Hepatocyte (in vitro differentiated cells): ENCODE measurements at regions not wholly inside any gene's neighbourhood (a gene's known extent, or its start where the extent isn't known, plus 50 kb on each side); places are given as distances from the start of the nearest gene placed in this dataset.

ENCODE experiments used
- EZH2 ChIP-seq: fragments of 200-600 bp; sonication (generic); IDR thresholded peaks from 2 replicates; pipeline ENCODE4 v1.6.1; 2016; ENCODE audit warnings: antibody characterized with exemption, mild to moderate bottlenecking, borderline replicate concordance
- EZH2phosphoT487 ChIP-seq: fragments of 200-600 bp; sonication (generic); IDR thresholded peaks from one replicate; pipeline ENCODE4 v1.6.1; 2018; ENCODE audit warnings: antibody characterized with exemption, mild to moderate bottlenecking, low read depth, moderate library complexity; ENCODE audit not compliant: unreplicated experiment, severe bottlenecking
- TF ChIP-seq, protein P1 (sequence below): fragments of 200-600 bp; sonication (generic); IDR thresholded peaks from 2 replicates; pipeline ENCODE4 v1.5.1; 2016; ENCODE audit warnings: antibody characterized with exemption, mild to moderate bottlenecking; ENCODE audit not compliant: poor library complexity

DNA sequence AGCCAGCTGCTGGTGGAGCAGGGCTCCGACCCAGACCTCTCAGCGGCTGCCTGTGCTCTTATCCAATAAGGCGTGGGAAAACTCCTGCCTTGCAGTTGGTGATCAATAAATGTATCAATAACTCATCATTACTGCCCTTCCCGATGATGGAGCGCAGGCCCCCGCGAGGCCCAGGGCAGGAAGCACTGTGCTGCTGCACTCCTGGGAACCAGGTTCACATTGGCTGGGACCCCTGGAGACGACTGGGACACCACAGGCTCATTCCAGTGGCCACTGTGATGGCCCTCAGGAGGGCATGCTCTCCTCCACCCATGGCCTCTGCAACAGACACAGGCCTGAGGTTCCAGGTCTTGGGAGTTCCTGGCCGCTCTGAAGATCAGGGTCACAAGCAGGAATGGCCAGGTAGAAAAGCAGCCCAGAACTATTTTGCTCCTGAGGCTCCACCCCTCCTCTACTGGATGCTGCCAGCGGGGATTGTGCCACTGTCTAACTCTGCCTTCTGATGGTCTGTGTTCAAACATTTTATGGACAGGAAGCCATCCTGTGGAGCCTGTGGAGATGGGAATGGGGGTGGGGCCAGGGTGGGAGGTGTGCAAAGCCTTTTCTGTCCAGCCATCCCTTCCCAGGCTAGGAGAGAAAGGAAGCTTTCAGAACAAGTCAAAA lies 287.4 kb upstream of the ZMIZ1 start:
- TF ChIP-seq, protein P1, sequence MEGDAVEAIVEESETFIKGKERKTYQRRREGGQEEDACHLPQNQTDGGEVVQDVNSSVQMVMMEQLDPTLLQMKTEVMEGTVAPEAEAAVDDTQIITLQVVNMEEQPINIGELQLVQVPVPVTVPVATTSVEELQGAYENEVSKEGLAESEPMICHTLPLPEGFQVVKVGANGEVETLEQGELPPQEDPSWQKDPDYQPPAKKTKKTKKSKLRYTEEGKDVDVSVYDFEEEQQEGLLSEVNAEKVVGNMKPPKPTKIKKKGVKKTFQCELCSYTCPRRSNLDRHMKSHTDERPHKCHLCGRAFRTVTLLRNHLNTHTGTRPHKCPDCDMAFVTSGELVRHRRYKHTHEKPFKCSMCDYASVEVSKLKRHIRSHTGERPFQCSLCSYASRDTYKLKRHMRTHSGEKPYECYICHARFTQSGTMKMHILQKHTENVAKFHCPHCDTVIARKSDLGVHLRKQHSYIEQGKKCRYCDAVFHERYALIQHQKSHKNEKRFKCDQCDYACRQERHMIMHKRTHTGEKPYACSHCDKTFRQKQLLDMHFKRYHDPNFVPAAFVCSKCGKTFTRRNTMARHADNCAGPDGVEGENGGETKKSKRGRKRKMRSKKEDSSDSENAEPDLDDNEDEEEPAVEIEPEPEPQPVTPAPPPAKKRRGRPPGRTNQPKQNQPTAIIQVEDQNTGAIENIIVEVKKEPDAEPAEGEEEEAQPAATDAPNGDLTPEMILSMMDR: no peak
- TF ChIP-seq EZH2phosphoT487 (no peak), EZH2 (no peak)
